B cell (primary cell): ENCODE measurements at regions not wholly inside any gene's neighbourhood (a gene's known extent, or its start where the extent isn't known, plus 50 kb on each side); places are given as distances from the start of the nearest gene placed in this dataset.

Experiments
- ATAC-seq: fragments of 200-7000 bp; cut with Tn5 transposase; one replicate; pipeline ENCODE4 v1.10.0; 2021; ENCODE audit warnings: low read depth, mild to moderate bottlenecking, moderate number of reproducible peaks, moderate library complexity
- CTCF ChIA-PET: fragments of 350-600 bp; sonication (Branson Sonifier 250); formaldehyde crosslinking; loops from one replicate; lab custom pipeline; 2021; ENCODE audit warnings: antibody characterized with exemption, inconsistent platforms; lab: Charles Lee
- POLR2A ChIA-PET: fragments of 350-600 bp; sonication (Branson Sonifier 250); formaldehyde crosslinking; loops from one replicate; lab custom pipeline; 2021; ENCODE audit warnings: antibody characterized with exemption; lab: Charles Lee
- DNase-seq: peaks from one replicate; pipeline ENCODE4 v3.0.0; 2013
- H2AFZ ChIP-seq: 2 replicates; pipeline ENCODE4 v1.6.1; 2012; ENCODE audit warnings: mild to moderate bottlenecking, low read depth, low read length; ENCODE audit not compliant: insufficient read depth, poor library complexity, severe bottlenecking
- H3K27ac ChIP-seq, 2 donors: 1 replicate in 1 of 2; 2 replicates in 1 of 2; pipeline ENCODE4 v1.5.1; 2012 to 2013; ENCODE audit warnings: low read length in 2 of 2, mild to moderate bottlenecking in 2 of 2, moderate library complexity in 1 of 2
- H3K27me3 ChIP-seq, 4 experiments: fragments of 200-600 bp in 1 of 4; sonication (generic) in 1 of 4; replicated peaks in 1 of 4; 1 replicate in 2 of 4; 2 replicates in 2 of 4; pipeline versions ENCODE4 v1.6.1 to v1.7.0; 2013 to 2016; ENCODE audit warnings: low read length in 3 of 4, mild to moderate bottlenecking in 2 of 4, mixed read lengths in 1 of 4, moderate library complexity in 1 of 4; ENCODE audit not compliant: insufficient read depth in 4 of 4, control insufficient read depth in 3 of 4; ENCODE audit errors: control extremely low read depth in 1 of 4
- H3K36me3 ChIP-seq, 2 experiments: replicated peaks in 1 of 2; 1 replicate in 1 of 2; 2 replicates in 1 of 2; pipeline versions ENCODE4 v1.6.1 to v1.7.1; 2013; ENCODE audit warnings: low read length in 1 of 2; ENCODE audit not compliant: insufficient read depth in 2 of 2, control insufficient read depth in 1 of 2; ENCODE audit errors: control extremely low read depth in 1 of 2, extremely low read depth in 1 of 2
- H3K4me1 ChIP-seq, 2 donors: fragments of 200-600 bp in 1 of 2; sonication (generic) in 1 of 2; 1 replicate in 1 of 2; 2 replicates in 1 of 2; pipeline versions ENCODE4 v1.5.1 to v1.6.1; 2013 to 2017; ENCODE audit warnings: low read length in 2 of 2; ENCODE audit not compliant: control insufficient read depth in 2 of 2, insufficient read depth in 2 of 2
- H3K4me2 ChIP-seq: replicated peaks from 2 replicates; pipeline ENCODE3; 2012; ENCODE audit warnings: mild to moderate bottlenecking, low read depth, low read length; ENCODE audit not compliant: poor library complexity, severe bottlenecking
- H3K4me3 ChIP-seq, 5 experiments: fragments of 200-600 bp in 1 of 5; sonication (generic) in 1 of 5; 1 replicate in 3 of 5; 2 replicates in 2 of 5; pipeline versions ENCODE4 v1.5.1 to v1.7.0; 2011 to 2016; ENCODE audit warnings: low read length in 4 of 5, mild to moderate bottlenecking in 4 of 5, low read depth in 2 of 5, control low read depth in 1 of 5, moderate library complexity in 1 of 5; ENCODE audit not compliant: insufficient read depth in 1 of 5; ENCODE audit errors: control extremely low read depth in 1 of 5, extremely low read depth in 1 of 5
- H3K79me2 ChIP-seq: fragments of 200-600 bp; sonication (generic); one replicate; pipeline ENCODE4 v1.6.0; 2016; ENCODE audit warnings: low read length; ENCODE audit not compliant: control insufficient read depth, insufficient read depth
- H3K9ac ChIP-seq: fragments of 200-600 bp; sonication (generic); 2 replicates; pipeline ENCODE4 v1.6.1; 2017; ENCODE audit warnings: mild to moderate bottlenecking, low read length, moderate library complexity
- H3K9me3 ChIP-seq, 3 donors: one replicate each; pipeline versions ENCODE4 v1.6.1 to v1.7.1; 2013; ENCODE audit warnings: low read length in 2 of 3; ENCODE audit not compliant: control insufficient read depth in 2 of 3, insufficient read depth in 1 of 3; ENCODE audit errors: control extremely low read depth in 1 of 3
- H4K20me1 ChIP-seq: 2 replicates; pipeline ENCODE4 v1.6.0; 2012; ENCODE audit warnings: mild to moderate bottlenecking, low read length; ENCODE audit not compliant: insufficient read depth, control insufficient read depth, poor library complexity, severe bottlenecking
- H3K27ac Mint-ChIP-seq: one replicate; pipeline ENCODE4 v1.8.0; 2021; ENCODE audit warnings: mixed read lengths
- H3K27me3 Mint-ChIP-seq: one replicate; pipeline ENCODE4 v1.8.0; 2021; ENCODE audit warnings: mixed read lengths
- H3K4me1 Mint-ChIP-seq: one replicate; pipeline ENCODE4 v1.8.0; 2021; ENCODE audit warnings: mixed read lengths
- H3K4me3 Mint-ChIP-seq: one replicate; pipeline ENCODE4 v1.8.0; 2021; ENCODE audit warnings: mixed read lengths
- H3K9me3 Mint-ChIP-seq: one replicate; pipeline ENCODE4 v1.8.0; 2022; ENCODE audit warnings: mixed read lengths; ENCODE audit not compliant: insufficient read depth
- EZH2 ChIP-seq: IDR thresholded peaks from 2 replicates; pipeline ENCODE4 v1.6.1; 2012; ENCODE audit warnings: borderline replicate concordance, low read depth, mild to moderate bottlenecking, moderate library complexity, low read length; ENCODE audit not compliant: insufficient read depth, poor library complexity, severe bottlenecking
- WGBS: methylation state at CpG from one replicate; pipeline ENCODE4 v1.1.5; 2013; ENCODE audit warnings: missing lambda C conversion rate; ENCODE audit not compliant: insufficient coverage; 5-methylcytosine and 5-hydroxymethylcytosine counted together
- intact Hi-C: fragments of 100-400 bp; cut with micrococcal nuclease; formaldehyde crosslinking; loops from one replicate; pipeline ENCODE4 v1.10.0; 2022
- TF ChIP-seq, protein P1 (sequence below): fragments of 200-600 bp; IDR thresholded peaks from one replicate; pipeline ENCODE4 v1.8.0; 2022; ENCODE audit warnings: antibody characterized with exemption, mild to moderate bottlenecking

GRCh38 chr1:8115031-8115768 is 89.1 kb upstream of the ERRFI1 start:
- no peaks in the 10 kb centered on the region for H3K9me3 ChIP-seq
- no peak for TF ChIP-seq EZH2
- TF ChIP-seq, protein P1, sequence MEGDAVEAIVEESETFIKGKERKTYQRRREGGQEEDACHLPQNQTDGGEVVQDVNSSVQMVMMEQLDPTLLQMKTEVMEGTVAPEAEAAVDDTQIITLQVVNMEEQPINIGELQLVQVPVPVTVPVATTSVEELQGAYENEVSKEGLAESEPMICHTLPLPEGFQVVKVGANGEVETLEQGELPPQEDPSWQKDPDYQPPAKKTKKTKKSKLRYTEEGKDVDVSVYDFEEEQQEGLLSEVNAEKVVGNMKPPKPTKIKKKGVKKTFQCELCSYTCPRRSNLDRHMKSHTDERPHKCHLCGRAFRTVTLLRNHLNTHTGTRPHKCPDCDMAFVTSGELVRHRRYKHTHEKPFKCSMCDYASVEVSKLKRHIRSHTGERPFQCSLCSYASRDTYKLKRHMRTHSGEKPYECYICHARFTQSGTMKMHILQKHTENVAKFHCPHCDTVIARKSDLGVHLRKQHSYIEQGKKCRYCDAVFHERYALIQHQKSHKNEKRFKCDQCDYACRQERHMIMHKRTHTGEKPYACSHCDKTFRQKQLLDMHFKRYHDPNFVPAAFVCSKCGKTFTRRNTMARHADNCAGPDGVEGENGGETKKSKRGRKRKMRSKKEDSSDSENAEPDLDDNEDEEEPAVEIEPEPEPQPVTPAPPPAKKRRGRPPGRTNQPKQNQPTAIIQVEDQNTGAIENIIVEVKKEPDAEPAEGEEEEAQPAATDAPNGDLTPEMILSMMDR: no peak
- ChIA-PET POLR2A (no interaction called here), CTCF (no interaction called here)
- ATAC-seq (no peak), DNase-seq (no peak)
- Mint-ChIP-seq H3K27ac (no peak overlapping the region), H3K4me3 (no peak overlapping the region), H3K4me1 (no peaks in the 10 kb centered on the region), H3K9me3 (no peaks in the 10 kb centered on the region), H3K27me3 (peaks cover 11% of the 10 kb centered on the region)
- WGBS: 94% methylated on average over 8 of the region's 10 CpGs
- H3K4me3 ChIP-seq: no peak overlapping the region
- no peaks in the 10 kb centered on the region for H4K20me1 ChIP-seq
- no peak overlapping the region for H3K4me2 ChIP-seq
- H3K36me3 ChIP-seq: no peaks in the 10 kb centered on the region
- intact Hi-C loops: no loop called here
- no peaks in the 10 kb centered on the region for H3K79me2 ChIP-seq
- no peak overlapping the region for H3K27ac ChIP-seq
- no peaks in the 10 kb centered on the region for H3K4me1 ChIP-seq
- H3K9ac ChIP-seq: no peak overlapping the region
- no peak overlapping the region for H2AFZ ChIP-seq
- H3K27me3 ChIP-seq: peaks cover 0 to 2% (median 0%) of the 10 kb centered on the region in 4 experiments
